Cardiac muscle cell (in vitro differentiated cells and primary cell): ENCODE measurements at regions not wholly inside any gene's neighbourhood (a gene's known extent, or its start where the extent isn't known, plus 50 kb on each side); places are given as distances from the start of the nearest gene placed in this dataset.

Experiments used
- DNase-seq, 2 donors: peaks; one replicate each; pipeline versions ENCODE4 v3.0.0 to v3.0.0-alpha.2; 2010 to 2017; ENCODE audit warnings: low read depth in 1 of 2, low spot score in 1 of 2
- H3K27ac ChIP-seq: fragments of 200-600 bp; sonication (generic); 2 replicates; pipeline ENCODE4 v1.5.1; 2016
- H3K27me3 ChIP-seq: fragments of 200-600 bp; sonication (generic); 2 replicates; pipeline ENCODE4 v1.6.0; 2016; ENCODE audit warnings: control low read depth
- H3K36me3 ChIP-seq: fragments of 200-600 bp; sonication (generic); 2 replicates; pipeline ENCODE4 v1.5.1; 2016; ENCODE audit warnings: control low read depth
- H3K4me1 ChIP-seq: fragments of 200-600 bp; sonication (generic); 2 replicates; pipeline ENCODE4 v1.8.1; 2017; ENCODE audit warnings: low read depth, mild to moderate bottlenecking, mixed run types
- H3K4me3 ChIP-seq: fragments of 200-600 bp; sonication (generic); 2 replicates; pipeline ENCODE4 v1.5.1; 2016; ENCODE audit warnings: mild to moderate bottlenecking
- H3K9me3 ChIP-seq: fragments of 200-600 bp; sonication (generic); 2 replicates; pipeline ENCODE4 v1.5.1; 2017; ENCODE audit warnings: low read depth, mild to moderate bottlenecking, control low read depth
- CTCF ChIP-seq: IDR thresholded peaks from 2 replicates; pipeline ENCODE4 v1.5.1; 2012; ENCODE audit warnings: low read depth, mild to moderate bottlenecking, low read length

DNA sequence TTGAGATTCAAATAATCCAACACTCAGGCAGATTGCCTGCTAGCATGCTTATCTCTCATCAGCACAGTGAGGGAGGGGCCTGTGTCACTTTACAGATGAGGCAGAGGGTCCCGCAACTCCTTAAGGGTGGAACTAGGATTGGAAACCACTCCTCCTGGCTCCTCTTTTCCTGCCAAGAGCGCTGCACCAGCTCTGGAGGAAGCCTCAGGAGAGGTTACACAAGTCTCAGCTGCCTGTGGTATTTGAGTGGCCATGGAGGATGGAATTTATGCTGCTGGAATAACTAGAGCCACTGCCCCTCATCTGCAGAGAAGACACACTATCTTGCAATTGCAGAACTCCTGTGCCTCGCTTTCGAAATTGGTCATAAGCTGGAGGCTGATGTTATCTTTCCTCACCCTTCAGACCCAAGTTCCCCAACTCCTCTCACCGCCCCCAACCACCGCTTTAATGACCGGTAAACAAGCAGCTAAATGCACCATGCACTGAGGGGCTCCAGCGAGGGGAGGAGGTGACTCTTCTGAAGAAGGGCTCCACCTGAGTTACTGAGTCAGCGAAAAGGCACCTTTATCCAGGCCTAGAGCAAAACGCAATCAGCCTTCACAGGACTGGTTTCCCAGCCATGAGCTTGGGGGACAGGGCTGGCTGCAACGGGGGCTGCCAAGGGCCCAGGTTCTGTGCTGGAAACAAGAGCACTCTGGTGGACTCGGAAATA lies 245.8 kb downstream of the SOX11 start:
- Histone ChIP-seq H3K27me3 (no peaks in the 10 kb centered on the region), H3K9me3 (no peaks in the 10 kb centered on the region), H3K27ac (no peak overlapping the region), H3K4me3 (no peak overlapping the region), H3K36me3 (no peaks in the 10 kb centered on the region), H3K4me1 (peaks cover 7% of the 10 kb centered on the region)
- DNase-seq: peak in 1 of 2 donors; percentile 26
- TF ChIP-seq CTCF: no peak

- no peaks in the 10 kb centered on the region for H3K9me3 ChIP-seq
- H3K36me3 ChIP-seq: no peaks in the 10 kb centered on the region
- H3K4me3 ChIP-seq: no peak overlapping the region
- no peak for TF ChIP-seq CTCF
- H3K27ac ChIP-seq: no peak overlapping the region
- H3K27me3 ChIP-seq: no peaks in the 10 kb centered on the region
- no peak for DNase-seq
- peaks cover 7% of the 10 kb centered on the region for H3K4me1 ChIP-seq
These were observed 246.3 kb downstream of the SOX11 start for GRCh38 chr2:5938566-5938896.

DNA sequence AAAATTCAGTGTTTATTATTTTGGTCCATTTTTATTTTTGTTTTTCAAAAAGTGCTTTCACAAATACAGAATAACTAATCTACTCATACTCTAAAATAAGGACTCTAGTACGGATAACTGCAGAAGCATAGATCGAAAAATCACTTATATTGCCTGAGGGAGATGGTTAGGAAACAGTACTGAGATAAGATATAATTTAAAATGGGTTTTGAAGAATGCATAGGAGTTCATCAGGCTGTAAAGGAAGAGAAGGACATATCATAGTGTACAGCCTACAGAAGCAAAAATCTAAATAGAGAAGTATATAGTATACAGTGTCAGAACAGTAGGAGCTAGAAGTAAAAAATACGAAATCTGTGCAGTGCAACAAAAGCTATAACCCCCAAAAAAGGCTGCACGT lies 247.4 kb downstream of the SOX11 start:
- Histone ChIP-seq H3K27ac (no peak overlapping the region), H3K4me1 (peaks cover 7% of the 10 kb centered on the region), H3K36me3 (no peaks in the 10 kb centered on the region), H3K4me3 (no peak overlapping the region), H3K9me3 (no peaks in the 10 kb centered on the region), H3K27me3 (no peaks in the 10 kb centered on the region)
- no peak for DNase-seq
- TF ChIP-seq CTCF: no peak

GRCh38 chr2:5940596-5941535 lies 248.7 kb downstream of the SOX11 start:
- H3K27ac ChIP-seq: no peak overlapping the region
- no peak for DNase-seq
- no peak for TF ChIP-seq CTCF
- H3K27me3 ChIP-seq: no peaks in the 10 kb centered on the region
- H3K4me1 ChIP-seq: peaks cover 7% of the 10 kb centered on the region
- H3K4me3 ChIP-seq: no peak overlapping the region
- no peaks in the 10 kb centered on the region for H3K9me3 ChIP-seq
- no peaks in the 10 kb centered on the region for H3K36me3 ChIP-seq

DNA sequence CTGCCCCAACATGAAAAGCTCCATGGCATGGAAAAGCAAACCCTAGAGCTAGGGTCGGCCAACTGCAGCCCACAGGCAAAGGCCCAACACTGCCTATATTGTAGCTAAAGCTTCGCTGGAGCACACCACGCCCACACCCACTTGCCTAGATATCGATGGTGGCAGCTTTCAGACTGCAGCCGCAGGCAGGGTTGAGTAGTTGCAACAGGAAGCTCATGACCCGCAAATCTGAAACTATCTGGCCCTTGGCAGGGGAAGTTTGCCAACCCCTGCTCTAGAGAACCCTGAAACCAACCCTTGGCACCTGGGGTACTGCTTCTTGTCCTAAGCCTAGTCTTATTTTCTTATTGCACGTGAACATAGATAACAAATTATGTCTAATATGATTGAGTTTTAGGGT lies 250.0 kb downstream of the SOX11 start:
- DNase-seq: no peak
- TF ChIP-seq CTCF: no peak
- H3K4me1 ChIP-seq: peaks cover 14% of the 10 kb centered on the region
- no peaks in the 10 kb centered on the region for H3K9me3 ChIP-seq
- no peaks in the 10 kb centered on the region for H3K27me3 ChIP-seq
- H3K27ac ChIP-seq: no peak overlapping the region
- H3K36me3 ChIP-seq: no peaks in the 10 kb centered on the region
- no peak overlapping the region for H3K4me3 ChIP-seq
